Endothelial cell (in vitro differentiated cells): ENCODE measurements at regions not wholly inside any gene's neighbourhood (a gene's known extent, or its start where the extent isn't known, plus 50 kb on each side); places are given as distances from the start of the nearest gene placed in this dataset.

ENCODE experiments used
- DNase-seq: peaks from one replicate; pipeline ENCODE4 v3.0.0; 2021; ENCODE audit warnings: low spot score
- H3K27ac Mint-ChIP-seq: one replicate; pipeline ENCODE4 v1.8.0; 2021; ENCODE audit warnings: mixed read lengths, inconsistent platforms; ENCODE audit not compliant: unreplicated experiment
- H3K27me3 Mint-ChIP-seq: one replicate; pipeline ENCODE4 v1.8.0; 2021; ENCODE audit warnings: mild to moderate bottlenecking, moderate library complexity, mixed read lengths, inconsistent platforms; ENCODE audit not compliant: unreplicated experiment
- H3K36me3 Mint-ChIP-seq: one replicate; pipeline ENCODE4 v1.8.0; 2021; ENCODE audit warnings: mild to moderate bottlenecking, low read depth, mixed read lengths, inconsistent platforms; ENCODE audit not compliant: unreplicated experiment
- H3K4me1 Mint-ChIP-seq: one replicate; pipeline ENCODE4 v1.8.0; 2021; ENCODE audit warnings: mild to moderate bottlenecking, mixed read lengths, inconsistent platforms; ENCODE audit not compliant: unreplicated experiment
- H3K4me3 Mint-ChIP-seq: one replicate; pipeline ENCODE4 v1.8.0; 2021; ENCODE audit warnings: mild to moderate bottlenecking, mixed read lengths, inconsistent platforms; ENCODE audit not compliant: unreplicated experiment
- H3K9me3 Mint-ChIP-seq: one replicate; pipeline ENCODE4 v1.8.0; 2021; ENCODE audit warnings: mixed read lengths, inconsistent platforms; ENCODE audit not compliant: unreplicated experiment
- CTCF ChIP-seq: fragments of 200-600 bp; sonication (generic); IDR thresholded peaks from one replicate; pipeline ENCODE4 v1.5.0; 2021; ENCODE audit warnings: antibody characterized with exemption; ENCODE audit not compliant: unreplicated experiment

- DNase-seq = no peak
- H3K36me3 Mint-ChIP-seq = no peaks in the 10 kb centered on the region
- no peaks in the 10 kb centered on the region for H3K9me3 Mint-ChIP-seq
- no peak overlapping the region for H3K4me3 Mint-ChIP-seq
- no peak overlapping the region for H3K27ac Mint-ChIP-seq
- no peaks in the 10 kb centered on the region for H3K27me3 Mint-ChIP-seq
- no peaks in the 10 kb centered on the region for H3K4me1 Mint-ChIP-seq
- TF ChIP-seq CTCF = no peak
Observed at GRCh38 chr3:152547153-152547552, 278.4 kb downstream of the MBNL1 start.

GRCh38 chr3:152549263-152549662 is 280.5 kb downstream of the MBNL1 start:
- Mint-ChIP-seq H3K4me1 (no peaks in the 10 kb centered on the region), H3K27me3 (no peaks in the 10 kb centered on the region), H3K9me3 (no peaks in the 10 kb centered on the region), H3K27ac (no peak overlapping the region), H3K36me3 (no peaks in the 10 kb centered on the region), H3K4me3 (no peak overlapping the region)
- no peak for DNase-seq
- TF ChIP-seq CTCF = no peak

- no peak overlapping the region for H3K4me3 Mint-ChIP-seq
- H3K9me3 Mint-ChIP-seq = no peaks in the 10 kb centered on the region
- no peak overlapping the region for H3K27ac Mint-ChIP-seq
- TF ChIP-seq CTCF = no peak
- H3K4me1 Mint-ChIP-seq = no peaks in the 10 kb centered on the region
- no peaks in the 10 kb centered on the region for H3K36me3 Mint-ChIP-seq
- no peaks in the 10 kb centered on the region for H3K27me3 Mint-ChIP-seq
- DNase-seq = no peak
Observed at GRCh38 chr3:152550284-152550683, 281.6 kb downstream of the MBNL1 start.

- no peak for TF ChIP-seq CTCF
- no peak overlapping the region for H3K4me3 Mint-ChIP-seq
- H3K4me1 Mint-ChIP-seq = peaks cover 4% of the 10 kb centered on the region
- no peaks in the 10 kb centered on the region for H3K36me3 Mint-ChIP-seq
- H3K27me3 Mint-ChIP-seq = peaks cover 6% of the 10 kb centered on the region
- DNase-seq = no peak
- no peaks in the 10 kb centered on the region for H3K9me3 Mint-ChIP-seq
- H3K27ac Mint-ChIP-seq = no peak overlapping the region
Observed at GRCh38 chr3:152554980-152555379, 280.0 kb upstream of the P2RY1 start.

- DNase-seq = no peak
- peaks cover 4% of the 10 kb centered on the region for H3K4me1 Mint-ChIP-seq
- no peaks in the 10 kb centered on the region for H3K9me3 Mint-ChIP-seq
- no peak overlapping the region for H3K4me3 Mint-ChIP-seq
- TF ChIP-seq CTCF = no peak
- H3K27ac Mint-ChIP-seq = no peak overlapping the region
- H3K36me3 Mint-ChIP-seq = no peaks in the 10 kb centered on the region
- H3K27me3 Mint-ChIP-seq = peaks cover 6% of the 10 kb centered on the region
Observed at GRCh38 chr3:152555666-152556291, 279.2 kb upstream of the P2RY1 start.
